Calu3 (cell line): ENCODE measurements at regions not wholly inside any gene's neighbourhood (a gene's known extent, or its start where the extent isn't known, plus 50 kb on each side); places are given as distances from the start of the nearest gene placed in this dataset.

Experiments used
- BruUV-seq: library from RNA; stranded (reverse); fragments of 400-500 nt; replicated peaks from 2 replicates; lab custom pipeline; 2021; lab: Mats Ljungman, UMichigan
- CTCF ChIA-PET: fragments of 300-600 bp; sonication (Branson Sonifier 250); formaldehyde crosslinking; loops from one replicate; lab custom pipeline; 2022; ENCODE audit warnings: antibody characterized with exemption; lab: Charles Lee
- DNase-seq: peaks from one replicate; pipeline ENCODE4 v3.0.0; 2022
- H3K27ac Mint-ChIP-seq: one replicate; pipeline ENCODE4 v1.8.0; 2022; ENCODE audit warnings: mixed read lengths; ENCODE audit not compliant: unreplicated experiment
- H3K27me3 Mint-ChIP-seq: one replicate; pipeline ENCODE4 v1.8.0; 2022; ENCODE audit warnings: mixed read lengths; ENCODE audit not compliant: unreplicated experiment
- H3K36me3 Mint-ChIP-seq: one replicate; pipeline ENCODE4 v1.8.0; 2022; ENCODE audit warnings: mild to moderate bottlenecking, moderate library complexity, mixed read lengths; ENCODE audit not compliant: insufficient read depth, unreplicated experiment
- H3K4me1 Mint-ChIP-seq: one replicate; pipeline ENCODE4 v1.8.0; 2022; ENCODE audit warnings: mild to moderate bottlenecking, low read depth, mixed read lengths; ENCODE audit not compliant: unreplicated experiment
- H3K4me3 Mint-ChIP-seq: one replicate; pipeline ENCODE4 v1.8.0; 2022; ENCODE audit warnings: mild to moderate bottlenecking, low read depth, moderate library complexity, mixed read lengths; ENCODE audit not compliant: unreplicated experiment
- H3K9me3 Mint-ChIP-seq: one replicate; pipeline ENCODE4 v1.8.0; 2022; ENCODE audit warnings: low read depth, mixed read lengths; ENCODE audit not compliant: unreplicated experiment
- intact Hi-C: fragments of 100-400 bp; cut with micrococcal nuclease; formaldehyde crosslinking; loops from one replicate; pipeline ENCODE4 v1.10.0; 2022; ENCODE audit not compliant: unreplicated experiment
- TF ChIP-seq, protein P1 (sequence below): fragments of 200-600 bp; IDR thresholded peaks from one replicate; pipeline ENCODE4 v1.8.0; 2022; ENCODE audit warnings: antibody characterized with exemption; ENCODE audit not compliant: unreplicated experiment

DNA sequence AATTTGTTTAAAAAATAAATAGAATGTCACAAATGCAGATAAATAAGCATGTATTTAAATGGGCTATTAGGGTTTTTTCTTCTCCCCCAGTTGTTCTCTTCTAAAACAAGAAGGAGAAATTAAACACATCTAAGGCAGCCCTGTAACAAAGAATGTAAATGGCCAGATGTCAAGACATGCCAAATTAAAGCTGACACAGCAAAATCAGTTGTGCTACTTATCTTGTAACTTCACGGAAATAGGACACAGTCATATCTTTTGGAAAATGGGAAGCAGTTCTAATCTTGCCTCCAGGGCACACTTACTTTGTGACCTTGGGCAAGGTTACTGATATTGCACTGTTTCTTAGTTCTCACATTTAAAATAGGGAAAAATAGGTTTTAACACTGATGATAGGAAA is 200.1 kb upstream of the NRXN1 start:
- no peak overlapping the region for H3K27ac Mint-ChIP-seq
- BruUV-seq: no TSS peak
- CTCF ChIA-PET: no interaction called here
- no peaks in the 10 kb centered on the region for H3K36me3 Mint-ChIP-seq
- no peaks in the 10 kb centered on the region for H3K27me3 Mint-ChIP-seq
- no peaks in the 10 kb centered on the region for H3K4me1 Mint-ChIP-seq
- TF ChIP-seq, protein P1, sequence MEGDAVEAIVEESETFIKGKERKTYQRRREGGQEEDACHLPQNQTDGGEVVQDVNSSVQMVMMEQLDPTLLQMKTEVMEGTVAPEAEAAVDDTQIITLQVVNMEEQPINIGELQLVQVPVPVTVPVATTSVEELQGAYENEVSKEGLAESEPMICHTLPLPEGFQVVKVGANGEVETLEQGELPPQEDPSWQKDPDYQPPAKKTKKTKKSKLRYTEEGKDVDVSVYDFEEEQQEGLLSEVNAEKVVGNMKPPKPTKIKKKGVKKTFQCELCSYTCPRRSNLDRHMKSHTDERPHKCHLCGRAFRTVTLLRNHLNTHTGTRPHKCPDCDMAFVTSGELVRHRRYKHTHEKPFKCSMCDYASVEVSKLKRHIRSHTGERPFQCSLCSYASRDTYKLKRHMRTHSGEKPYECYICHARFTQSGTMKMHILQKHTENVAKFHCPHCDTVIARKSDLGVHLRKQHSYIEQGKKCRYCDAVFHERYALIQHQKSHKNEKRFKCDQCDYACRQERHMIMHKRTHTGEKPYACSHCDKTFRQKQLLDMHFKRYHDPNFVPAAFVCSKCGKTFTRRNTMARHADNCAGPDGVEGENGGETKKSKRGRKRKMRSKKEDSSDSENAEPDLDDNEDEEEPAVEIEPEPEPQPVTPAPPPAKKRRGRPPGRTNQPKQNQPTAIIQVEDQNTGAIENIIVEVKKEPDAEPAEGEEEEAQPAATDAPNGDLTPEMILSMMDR: no peak
- no peak overlapping the region for H3K4me3 Mint-ChIP-seq
- DNase-seq: no peak
- intact Hi-C loops: no loop called here
- H3K9me3 Mint-ChIP-seq: peaks cover 10% of the 10 kb centered on the region

DNA sequence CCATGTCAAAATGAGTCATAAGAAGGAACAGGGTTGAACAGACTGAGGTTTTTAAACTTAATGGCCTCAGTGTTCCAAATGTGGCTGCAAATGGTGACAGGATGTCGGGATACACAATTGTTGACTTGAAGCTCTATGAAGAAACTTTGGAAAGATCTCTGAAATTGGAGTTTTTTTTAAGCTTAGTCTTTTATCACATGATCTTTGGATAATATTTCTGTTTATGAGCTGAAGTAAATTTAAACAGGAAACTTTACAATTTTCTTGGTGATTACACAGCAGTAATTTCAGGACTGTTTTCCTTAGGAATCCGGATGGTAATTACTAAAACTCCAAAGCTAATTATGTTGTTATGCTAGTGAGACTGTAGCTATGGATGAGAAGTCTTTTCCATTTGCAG is 199.1 kb upstream of the NRXN1 start:
- H3K4me1 Mint-ChIP-seq: no peaks in the 10 kb centered on the region
- H3K36me3 Mint-ChIP-seq: no peaks in the 10 kb centered on the region
- no peaks in the 10 kb centered on the region for H3K27me3 Mint-ChIP-seq
- no TSS peak for BruUV-seq
- CTCF ChIA-PET: no interaction called here
- H3K4me3 Mint-ChIP-seq: no peak overlapping the region
- H3K27ac Mint-ChIP-seq: no peak overlapping the region
- intact Hi-C loops: no loop called here
- peaks cover 10% of the 10 kb centered on the region for H3K9me3 Mint-ChIP-seq
- TF ChIP-seq, protein P1: no peak
- no peak for DNase-seq

DNA sequence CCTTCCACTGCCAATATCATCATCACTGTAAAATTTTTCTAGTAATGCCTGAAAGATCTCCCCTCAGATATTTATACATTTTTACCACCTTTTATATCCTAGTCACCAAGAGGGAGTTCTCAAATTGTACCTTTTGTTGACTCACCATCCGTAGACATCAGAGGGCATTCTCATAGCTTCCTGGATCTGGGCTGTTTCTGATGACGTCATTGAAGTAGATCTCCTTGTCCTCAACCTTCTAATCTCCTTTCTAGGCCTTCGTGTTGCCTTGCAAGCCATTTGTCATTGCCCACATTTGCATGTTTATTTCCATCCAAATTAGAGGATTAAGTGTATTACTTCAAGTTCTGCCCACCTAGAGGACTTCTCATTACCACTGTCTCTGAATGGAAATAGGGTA is 193.4 kb upstream of the NRXN1 start:
- TF ChIP-seq, protein P1: no peak
- no peak overlapping the region for H3K27ac Mint-ChIP-seq
- BruUV-seq: no TSS peak
- no peak overlapping the region for H3K4me3 Mint-ChIP-seq
- intact Hi-C loops: no loop called here
- H3K4me1 Mint-ChIP-seq: no peaks in the 10 kb centered on the region
- DNase-seq: no peak
- H3K36me3 Mint-ChIP-seq: no peaks in the 10 kb centered on the region
- CTCF ChIA-PET: no interaction called here
- H3K27me3 Mint-ChIP-seq: no peaks in the 10 kb centered on the region
- H3K9me3 Mint-ChIP-seq: peaks cover 10% of the 10 kb centered on the region

DNA sequence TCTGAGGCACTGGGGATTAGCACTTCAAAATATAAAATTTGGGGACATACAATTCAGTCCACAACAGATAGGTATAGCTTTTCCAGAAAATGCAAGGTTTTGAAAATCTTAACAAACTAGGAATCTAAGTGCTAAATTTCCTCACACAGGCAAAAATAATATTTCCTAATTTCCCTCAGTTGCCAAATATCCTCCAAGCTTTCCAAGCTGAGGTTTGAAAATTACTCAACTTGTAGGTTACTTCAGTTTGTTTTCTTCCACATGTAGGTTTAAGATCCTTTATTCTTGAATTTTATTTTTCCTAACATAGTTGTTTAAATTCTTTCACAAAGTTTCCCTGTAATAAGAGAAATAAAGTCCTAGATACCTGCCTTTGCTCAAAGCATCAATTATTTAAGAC is 192.9 kb upstream of the NRXN1 start:
- no TSS peak for BruUV-seq

More for the DNA sequence above, 192.9 kb upstream of the NRXN1 start:
- CTCF ChIA-PET: no interaction called here
- intact Hi-C loops: no loop called here
- Mint-ChIP-seq H3K4me1 (no peaks in the 10 kb centered on the region), H3K27me3 (no peaks in the 10 kb centered on the region), H3K36me3 (no peaks in the 10 kb centered on the region), H3K4me3 (no peak overlapping the region), H3K27ac (no peak overlapping the region), H3K9me3 (peaks cover 10% of the 10 kb centered on the region)
- TF ChIP-seq, protein P1: no peak
- DNase-seq: no peak
